ENCODE measurements at regions not wholly inside any gene's neighbourhood (a gene's known extent, or its start where the extent isn't known, plus 50 kb on each side); places are given as distances from the start of the nearest gene placed in this dataset.

DNA sequence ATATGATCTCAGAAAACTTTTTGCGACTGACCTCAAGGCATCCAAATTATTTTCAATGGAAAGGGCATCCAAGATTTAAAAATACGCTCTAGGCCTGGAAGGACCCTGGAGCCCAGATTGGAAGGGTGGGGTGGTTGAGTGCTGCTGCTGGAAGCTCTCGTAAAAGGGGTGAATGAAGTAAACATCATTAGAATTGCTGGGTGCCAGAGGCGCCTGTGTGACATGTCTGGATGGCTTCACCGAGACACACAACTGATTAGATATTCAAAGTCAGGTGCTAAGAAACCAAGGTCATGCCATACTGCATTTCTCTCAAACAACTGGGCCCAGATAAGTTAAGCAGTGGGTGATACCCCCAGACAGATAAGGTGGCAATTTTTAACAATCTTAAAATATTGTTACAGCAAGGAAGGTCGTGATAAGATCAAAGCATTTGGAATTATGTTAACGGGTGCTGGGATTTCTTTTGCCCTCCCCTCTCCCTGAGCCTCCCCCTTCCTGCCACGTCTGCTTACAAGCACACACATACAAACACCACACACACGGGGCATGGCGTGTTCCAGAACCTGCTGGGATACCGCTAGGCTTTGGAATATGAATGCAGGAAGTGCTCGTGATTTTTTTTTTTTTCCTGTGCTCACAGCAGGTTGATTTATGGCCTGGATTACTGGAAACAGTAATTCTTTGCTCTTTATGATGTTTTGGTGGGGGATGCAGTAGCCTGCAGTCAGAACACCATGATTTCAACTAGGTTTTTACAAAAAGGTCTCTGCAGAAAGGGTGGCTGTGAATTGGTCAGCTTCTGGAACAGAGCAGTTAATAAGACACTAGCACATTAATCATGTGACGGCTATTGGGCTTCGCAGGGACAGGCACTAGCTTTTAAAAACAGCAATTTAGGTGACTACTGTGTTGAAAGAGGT is 551.2 kb downstream of the QKI start:
- no peak for DNase-seq

DNA sequence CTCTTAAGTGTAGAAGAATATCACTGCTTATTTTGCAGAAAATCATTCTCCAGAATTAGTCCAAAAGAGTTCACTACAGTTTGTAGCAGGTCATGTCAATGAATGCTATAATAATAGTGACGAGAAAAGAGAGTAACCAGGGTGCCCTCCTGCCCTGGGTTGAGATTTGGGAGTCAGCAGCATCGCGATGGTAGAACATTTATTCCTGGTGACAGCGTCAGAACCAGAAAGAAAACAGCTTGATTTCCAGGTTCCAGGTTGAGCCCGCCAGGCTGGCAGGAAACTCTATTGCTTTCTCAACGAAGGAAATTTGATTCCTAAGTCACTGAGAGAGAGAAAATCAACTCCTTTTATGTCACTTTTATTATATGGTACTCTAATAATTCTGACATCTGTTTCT is 550.3 kb downstream of the QKI start:
- DNase-seq: no peak

DNA sequence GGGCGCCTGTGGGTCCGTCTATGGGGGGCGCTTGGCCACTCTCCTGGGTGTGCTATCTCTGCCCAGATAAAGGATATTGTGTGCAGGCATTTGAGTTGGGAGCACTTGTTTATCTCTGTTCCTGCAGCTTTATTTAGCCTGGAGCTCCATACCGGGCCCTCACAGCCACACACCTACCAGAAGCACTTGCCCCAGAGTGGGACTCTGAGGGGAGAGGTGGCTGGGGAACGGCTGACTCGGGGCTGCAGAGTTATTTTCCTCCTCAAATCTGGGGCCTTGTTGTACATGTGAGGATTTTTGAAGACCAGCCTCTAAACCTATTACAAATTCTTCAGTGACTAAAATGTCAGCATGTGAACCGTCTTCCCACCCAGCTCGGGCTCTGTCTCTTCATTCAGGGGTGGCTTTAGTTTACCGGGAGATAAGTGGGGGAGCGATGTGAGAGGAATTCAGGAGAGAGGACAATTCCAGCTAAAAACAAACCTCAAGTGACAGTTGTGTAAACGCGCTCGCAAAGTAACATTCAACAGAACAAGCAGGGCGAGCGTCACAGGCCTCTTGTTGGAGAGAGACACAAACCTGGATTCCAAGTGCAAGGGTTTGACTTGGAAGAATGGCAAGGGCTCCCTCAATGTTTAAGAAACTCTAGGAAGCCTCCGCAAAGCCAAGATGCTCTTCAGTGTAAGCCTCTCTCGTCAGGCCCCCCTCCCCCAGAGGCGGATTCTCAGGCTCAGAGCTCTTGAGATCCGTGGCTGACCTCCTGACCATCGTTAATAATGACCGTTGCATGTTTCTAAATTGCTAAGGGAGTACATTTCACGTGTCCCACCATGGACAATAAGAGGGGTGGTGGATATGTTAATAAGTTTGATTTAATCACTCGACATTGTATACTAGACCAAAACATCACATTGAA is 548.9 kb downstream of the QKI start:
- no peak for DNase-seq

DNA sequence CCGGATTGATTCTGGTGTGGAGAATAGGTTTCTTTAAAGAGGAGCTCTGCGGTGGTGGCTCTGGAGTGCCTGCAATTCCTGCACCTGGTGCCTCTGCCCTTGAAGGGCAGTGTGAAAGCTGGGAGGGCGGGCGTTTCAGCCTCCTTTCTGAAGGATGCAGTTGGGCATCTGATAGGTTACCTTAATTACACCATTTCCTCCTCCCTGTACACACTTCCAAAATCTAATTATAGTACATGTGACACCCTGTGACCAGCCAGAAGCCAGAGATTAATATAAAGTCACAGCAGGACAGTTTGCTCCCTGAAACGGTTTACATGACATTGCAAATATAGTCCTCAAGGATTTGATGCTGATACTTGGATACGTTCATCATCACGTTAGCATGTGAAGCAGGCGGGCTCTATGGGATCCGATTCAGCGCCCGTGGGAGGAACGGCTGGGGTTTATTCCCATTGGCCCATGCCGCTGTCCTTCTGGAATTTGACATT is 548.2 kb downstream of the QKI start:
- DNase-seq: no peak

DNA sequence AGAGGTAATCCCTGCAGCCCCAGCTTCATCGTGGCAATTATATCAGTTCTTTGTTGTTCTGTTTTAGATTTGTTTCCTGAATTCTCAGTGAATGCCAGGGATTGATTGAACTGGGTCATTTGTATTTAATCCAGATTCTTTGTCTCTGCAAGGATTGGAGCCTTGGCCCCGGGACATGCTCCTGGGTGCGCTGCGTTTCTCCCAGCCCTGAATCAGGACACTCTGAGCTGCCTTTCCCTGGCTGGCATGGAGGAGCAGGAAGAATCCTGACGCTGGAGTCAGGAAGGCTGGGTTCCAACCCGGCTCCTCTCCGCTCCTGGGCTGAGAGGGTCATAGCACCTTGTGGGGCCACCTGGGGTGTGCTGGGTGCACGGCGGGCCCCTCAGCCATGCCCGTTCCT is 545.6 kb downstream of the QKI start:
- no peak for DNase-seq

DNA sequence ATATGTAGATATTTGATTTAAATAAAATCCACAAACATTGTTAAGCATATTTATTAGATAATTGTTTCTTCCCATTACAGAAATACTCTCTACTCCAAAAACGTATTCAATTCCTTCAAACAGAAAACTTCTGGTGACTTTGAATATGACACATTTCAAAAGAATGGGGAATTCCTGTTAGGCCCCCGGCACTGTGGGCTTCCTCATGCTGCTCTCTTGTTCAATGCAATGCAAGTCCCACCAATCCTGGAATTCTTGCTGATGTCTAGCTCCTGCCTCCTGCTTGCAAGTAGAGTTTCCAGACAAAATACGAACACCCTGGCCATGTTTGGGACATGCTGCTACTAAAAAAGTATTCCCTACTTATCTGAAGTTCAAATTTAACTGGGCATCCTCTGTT is 544.1 kb downstream of the QKI start:
- DNase-seq: peak in 1 of 2 donors; percentile 24

DNA sequence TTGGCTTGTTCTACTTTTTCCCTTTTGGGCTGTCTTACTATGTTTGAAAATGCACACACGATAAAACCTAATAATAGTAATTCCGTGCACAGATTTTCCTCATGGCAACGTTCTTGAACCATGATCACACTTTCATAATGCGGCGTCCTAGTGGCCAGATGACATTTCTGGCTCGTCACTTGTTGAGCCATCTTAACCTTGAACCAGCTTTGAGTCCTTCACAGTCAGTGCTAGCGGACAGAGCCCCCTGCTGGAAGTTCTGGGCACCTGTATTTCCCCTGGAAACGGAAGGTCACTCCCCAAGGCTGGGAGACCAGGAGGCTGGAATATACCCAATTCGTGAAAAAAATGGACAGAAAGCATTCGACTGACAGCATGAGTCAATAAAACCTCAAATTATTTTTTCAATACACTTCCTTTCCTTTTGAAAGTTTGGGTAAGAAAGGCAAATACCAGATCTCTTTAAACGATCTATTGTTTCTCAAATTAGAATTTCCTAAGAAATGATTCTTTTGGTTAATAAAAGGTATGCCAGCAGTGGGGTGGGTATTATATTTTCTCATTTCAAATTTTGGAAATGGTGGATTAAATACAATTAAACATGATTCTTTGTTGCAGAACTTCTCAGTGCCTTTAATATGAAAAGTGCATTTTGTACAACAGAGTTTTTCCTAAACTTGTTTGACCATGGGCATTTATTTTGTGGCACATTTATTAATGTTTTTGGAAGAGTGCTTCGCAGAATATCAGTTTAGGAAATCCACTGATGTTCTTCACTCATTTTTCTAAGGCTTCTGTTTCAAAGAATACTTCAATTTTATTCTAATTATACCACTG is 542.3 kb downstream of the QKI start:
- peak; percentile 84 to 92 for DNase-seq

DNA sequence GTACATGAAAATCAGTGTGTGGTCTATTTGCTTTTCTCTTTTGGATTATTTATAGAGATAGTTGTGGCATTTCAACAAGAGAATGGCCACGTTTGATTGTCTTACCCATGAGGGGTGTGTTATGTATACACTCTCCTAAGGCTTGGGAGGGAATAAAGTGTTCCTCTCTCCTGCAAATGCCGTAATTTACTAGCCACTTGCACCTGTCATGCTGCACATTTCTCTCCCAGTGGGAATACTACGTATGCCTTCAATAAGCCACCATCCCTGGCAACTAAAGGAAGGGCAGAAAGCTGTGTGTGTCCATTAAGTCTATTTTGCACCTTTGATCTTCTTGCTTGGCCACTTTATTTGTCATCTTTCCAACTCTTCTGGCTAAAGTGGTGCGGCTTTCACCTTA is 541.2 kb downstream of the QKI start:
- no peak for DNase-seq

DNA sequence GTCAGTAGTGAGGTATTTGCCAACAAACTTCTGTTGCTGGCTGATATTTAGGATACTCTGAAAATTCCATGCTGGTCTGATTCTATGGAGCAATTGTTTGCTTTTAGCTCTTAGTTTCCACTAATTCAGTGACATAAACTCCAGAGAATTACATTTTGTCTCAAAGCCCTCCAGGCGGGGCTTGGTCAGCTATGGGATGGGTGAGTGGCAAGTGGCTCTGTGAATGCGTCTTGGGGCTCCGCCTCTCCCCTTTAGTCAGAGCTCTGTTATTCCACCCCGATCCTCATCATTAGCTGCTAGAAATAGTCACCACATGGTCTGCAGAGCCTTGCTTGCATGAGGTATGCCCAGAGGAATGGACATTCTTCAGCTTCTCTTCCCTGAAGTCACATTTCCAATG is 540.6 kb downstream of the QKI start:
- no peak for DNase-seq

DNA sequence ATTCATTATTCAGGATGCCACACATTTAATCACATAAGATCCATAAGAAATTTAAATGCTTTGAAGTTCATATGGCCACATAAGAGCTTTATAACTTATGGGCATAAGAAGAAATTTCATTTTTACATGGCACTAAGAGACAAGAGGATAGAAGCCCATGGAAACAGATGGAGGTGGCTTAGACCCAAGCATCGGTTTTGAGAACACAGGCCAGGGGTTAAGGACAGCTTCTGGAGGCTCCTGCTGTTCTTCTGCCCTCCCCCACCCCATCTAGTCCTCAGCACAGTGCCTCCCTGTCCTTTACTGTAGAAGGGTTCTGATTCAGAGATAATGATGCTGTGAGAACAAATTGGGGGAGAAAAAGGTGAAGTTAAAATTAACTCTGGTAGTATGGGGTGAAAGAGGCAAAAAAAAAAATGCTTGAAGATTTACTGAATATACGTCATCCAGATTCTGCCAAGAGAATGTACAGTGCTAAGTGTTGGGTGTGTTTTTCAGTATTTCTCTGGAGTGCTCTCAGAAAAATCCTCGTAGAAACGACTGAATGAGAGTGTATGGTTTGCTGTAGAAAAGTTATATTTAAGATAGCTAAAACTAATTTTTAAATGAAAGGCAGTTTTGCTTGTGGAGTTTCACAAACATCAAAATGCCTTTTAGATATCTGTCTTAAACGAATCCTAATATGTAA is 539.7 kb downstream of the QKI start:
- no peak for DNase-seq

DNA sequence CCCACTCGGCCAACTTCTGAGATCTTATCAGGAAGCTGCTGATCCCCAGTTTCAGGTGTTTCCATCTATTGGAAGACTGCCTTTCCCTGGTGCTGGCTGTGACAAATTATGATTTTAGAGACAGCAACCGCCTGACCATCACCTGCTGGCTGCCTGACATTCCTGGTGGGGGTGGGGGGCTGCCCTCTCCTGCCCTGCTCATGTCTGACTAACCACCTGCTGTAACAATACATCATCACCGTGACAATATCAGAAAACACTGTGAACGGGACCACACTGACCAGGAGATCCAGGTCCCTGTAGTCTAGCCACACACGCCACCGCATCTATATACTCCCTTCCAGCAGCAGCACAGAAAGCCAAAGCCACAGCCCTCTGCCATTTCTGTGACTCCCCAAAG is 537.5 kb downstream of the QKI start:
- DNase-seq: no peak

DNA sequence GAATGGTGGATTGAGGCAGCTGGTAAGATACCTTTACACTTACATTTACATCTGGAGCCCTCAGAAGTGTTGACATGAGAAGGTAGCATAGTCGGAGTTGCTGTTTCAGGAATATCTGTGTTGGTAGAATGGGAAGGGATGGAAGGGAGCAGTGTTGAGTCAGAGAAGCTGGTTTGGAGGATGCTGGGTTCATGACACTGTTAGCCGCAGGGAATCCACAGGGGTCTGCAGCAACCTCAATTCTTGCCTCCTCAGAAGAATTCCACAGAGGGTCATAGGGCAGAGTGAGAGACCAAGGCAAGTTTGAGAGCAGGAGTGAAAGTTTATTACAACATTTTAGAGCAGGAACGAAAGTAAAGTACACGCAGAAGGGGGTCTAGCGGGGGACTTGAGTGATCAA is 536.8 kb downstream of the QKI start:
- DNase-seq: no peak

DNA sequence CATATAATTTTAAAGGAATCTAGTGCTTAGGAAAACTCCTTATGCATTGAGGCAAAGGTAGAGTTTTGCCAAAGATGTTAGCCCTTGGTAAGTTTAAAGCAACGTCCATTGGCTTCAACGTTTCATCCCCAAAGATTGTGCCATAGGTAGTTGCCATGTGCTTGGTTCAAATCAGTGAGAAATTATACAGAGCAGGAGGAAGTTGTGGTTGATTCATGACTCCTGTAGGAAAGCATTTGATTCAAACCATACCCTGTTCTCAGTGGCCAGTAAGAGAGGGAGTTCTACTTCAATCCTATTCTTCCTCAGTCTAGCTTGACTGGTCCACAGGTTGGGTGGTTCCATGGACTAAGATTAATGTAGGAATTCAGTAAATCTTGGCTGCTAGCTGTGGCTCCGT is 535.6 kb downstream of the QKI start:
- DNase-seq: no peak

DNA sequence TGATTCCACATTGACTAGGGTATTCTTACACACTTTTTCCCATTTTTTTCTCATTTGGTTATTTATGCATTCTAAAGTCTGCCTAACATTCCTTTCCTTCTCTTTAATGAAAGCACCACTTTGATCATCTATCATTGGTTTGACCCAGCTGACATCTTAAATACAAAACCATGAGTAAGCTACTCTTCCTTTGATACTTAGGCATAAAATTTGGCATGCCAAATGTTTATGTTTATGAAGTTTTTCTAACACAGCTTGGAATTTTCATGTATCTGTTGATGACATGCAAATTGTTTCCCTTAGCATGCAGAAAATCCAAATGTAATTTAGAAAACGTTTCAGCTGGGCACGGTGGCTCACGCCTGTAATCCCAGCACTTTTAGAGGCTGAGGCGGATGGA is 534.9 kb downstream of the QKI start:
- no peak for DNase-seq

DNA sequence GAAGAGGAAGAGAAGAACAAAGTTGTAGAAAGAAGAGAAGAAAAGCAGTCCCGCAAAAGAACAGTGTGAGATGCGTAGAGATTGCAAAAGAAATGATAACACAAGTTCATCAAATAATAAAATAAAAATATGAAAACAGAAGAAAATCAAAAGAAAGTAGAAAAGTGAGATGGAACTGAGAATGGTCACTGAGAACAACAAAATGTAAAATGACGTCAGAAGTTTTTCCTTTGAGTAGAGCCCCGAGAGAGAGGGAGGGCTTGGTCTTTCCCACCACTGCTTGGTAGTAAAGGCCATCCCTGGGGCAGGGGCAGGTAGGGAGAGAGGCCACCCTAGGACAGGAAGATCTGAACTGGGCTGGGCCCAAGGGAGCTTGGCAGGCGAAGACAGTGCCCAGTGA is 533.7 kb downstream of the QKI start:
- no peak for DNase-seq

DNA sequence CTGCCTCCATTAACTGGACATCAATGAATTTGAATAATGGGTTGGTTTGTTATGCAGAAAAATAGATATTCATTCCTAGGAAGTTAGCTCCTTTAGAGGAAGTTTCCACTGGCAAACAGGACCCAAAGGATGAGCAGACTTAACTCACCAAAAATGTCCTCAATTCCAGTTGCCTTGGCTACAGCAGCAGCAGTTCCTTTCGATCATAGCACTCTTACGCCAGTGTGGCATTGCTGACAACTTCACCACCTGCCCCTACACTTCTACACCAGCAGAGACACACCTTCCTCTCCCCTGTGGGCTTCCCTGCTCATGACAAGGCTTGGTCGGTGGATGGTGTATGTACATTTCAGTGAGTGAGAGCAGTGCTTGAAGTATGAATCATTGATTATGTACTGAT is 532.8 kb downstream of the QKI start:
- no peak for DNase-seq

DNA sequence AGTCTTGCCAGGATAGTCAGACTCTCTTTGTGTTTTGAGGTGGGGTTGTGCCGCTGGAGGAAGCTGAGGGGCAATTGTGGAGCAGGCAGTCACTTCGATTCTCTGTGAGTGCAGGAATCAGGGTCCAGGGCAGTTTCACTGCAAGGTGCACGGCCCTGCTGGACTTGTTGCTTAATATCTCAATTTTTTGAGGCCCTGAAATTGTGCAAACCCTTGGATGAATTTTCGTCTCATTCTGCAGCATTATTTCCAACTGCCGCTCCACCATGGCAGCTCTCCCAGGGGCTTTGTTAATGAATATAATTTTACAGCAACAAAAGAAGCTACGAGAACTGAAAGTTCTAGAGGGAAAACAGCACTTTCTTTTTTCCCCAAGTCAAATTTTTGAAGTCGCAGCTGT is 531.9 kb downstream of the QKI start:
- no peak for DNase-seq

DNA sequence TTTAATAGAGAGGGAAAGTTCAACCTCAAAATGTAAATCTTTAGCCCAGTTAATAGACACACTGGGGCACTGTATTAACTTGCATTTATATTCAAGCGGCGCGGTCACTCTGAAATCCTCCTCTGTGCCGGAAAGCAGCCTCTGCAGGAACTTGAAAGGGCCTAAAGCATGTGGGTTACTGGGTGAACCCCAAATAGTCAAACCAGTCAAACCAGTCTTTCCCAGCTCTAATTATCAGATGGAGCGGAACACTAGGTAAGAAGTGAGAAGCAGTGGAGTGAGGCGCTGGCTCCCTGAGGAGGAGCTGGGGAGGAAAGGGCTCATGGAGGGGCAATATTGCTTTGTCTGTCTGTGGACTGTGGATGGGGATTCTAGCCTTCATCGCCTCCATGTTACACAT is 531.3 kb downstream of the QKI start:
- no peak for DNase-seq

DNA sequence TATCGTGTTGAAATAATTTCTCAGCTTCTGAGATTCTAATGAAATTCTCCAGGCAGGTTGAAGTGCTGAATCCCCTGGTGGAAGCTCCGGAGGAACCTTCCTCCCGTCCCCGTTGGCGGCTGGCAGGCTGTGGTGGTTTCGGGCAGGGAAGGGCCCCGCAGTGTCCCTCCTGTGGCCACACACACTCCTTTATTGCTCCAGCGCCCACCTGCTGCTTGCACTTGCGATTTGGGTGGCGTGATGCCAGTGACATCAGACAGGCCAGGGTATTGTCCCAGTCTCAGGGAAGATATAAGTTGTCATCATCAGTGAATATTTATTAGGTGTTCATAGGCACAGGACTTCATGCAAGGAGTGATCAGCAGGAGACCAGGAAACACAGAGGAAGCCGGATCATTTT is 530.4 kb downstream of the QKI start:
- DNase-seq: no peak

DNA sequence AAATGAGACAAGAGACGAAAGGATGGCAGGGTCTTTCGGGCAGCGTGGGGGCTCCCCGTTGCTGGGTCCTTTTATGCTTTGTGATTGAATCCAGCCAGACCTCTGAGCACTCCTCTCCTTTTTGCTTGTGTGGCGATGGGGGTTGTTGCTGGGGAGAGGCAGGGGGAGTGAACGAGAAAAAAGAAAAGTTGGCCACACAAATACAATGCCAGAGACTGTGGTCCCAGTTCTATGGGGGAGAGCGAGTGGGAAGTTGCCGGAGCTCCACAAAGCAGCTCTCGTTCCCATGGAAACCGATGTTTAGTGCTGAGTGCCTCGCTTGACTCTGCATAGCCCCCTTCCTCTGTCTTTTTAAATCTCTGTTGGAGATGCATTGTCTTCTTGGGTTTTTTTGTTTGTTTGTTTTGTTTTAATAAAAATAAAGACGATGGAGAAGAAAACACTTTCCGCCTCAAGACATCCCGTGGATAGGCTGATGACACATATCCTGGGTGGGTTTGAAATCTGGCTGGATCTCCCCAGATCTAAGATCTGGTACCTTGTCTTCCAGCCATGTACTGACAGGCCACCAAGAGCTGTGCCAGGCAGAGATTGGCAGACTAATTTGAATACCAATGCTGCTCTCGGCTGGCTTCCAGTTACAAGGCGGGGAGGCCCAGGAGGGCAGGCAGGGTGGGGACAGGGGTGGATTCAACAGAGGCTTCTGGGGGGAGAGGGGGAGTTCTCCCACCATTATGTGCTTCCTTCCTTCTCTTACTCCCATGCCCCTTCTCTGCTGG is 529.3 kb downstream of the QKI start:
- DNase-seq: no peak

DNA sequence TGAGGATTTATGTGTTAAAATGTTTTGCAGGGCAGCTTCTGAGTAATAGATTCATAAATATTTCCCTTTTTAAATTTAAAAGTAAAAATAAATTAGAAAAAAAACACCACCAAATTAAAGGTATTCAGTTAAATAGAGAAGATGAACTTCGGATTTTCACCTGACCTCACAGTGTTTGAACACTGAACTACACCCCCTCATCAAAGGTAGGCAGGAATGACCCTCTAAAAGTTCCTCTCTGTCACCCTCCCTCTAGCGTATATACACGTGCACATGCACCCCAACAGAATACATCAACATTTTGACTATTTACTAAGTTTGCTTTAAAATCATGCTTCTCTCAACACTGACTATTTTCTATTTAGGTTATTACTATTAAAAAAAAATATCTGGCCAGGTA is 528.3 kb downstream of the QKI start:
- no peak for DNase-seq

DNA sequence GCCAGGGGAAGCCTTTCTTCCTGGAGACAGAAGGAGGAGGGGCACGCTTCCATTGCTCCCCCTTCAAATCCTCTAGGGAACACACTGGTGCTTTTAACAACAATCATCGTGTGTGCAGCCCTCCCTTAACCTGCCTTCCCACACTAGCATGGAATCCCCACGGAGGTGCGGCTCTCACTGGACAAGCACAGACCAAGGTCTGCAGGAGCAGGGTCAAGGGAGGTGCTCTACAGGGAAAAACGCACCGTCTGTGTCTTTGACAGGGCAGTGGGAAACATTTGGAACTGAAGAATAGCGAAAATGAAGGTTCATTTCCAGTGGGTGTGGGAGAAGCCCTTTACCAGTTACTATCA is 527.1 kb downstream of the QKI start:
- no peak for DNase-seq
